ENCODE measurements at regions not wholly inside any gene's neighbourhood (a gene's known extent, or its start where the extent isn't known, plus 50 kb on each side); places are given as distances from the start of the nearest gene placed in this dataset.

DNA sequence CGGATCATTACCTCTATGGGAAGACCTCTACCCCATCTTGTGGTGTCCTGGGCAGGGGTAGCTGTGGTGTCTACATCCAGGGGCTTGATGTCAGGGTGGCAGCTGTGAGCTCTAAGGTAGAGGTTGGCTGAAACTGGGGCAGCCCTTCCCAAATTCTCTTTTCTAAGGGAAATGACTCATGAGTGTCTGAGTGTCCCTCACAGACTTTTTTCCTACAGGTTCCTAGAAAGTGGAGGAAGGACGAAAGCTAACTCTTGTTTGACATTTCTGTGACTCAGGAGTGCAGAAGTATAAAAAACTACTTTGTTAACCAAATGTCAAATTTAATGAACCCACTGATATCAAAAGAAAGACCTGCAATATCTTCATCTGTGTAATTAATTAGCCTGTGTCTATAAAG lies 481.5 kb downstream of the PDCD6IP start:
- Histone ChIP-seq H3K36me3 (ENCODE audit: control insufficient read depth, insufficient read depth, low read length) (no peaks in the 10 kb centered on the region), H3K27ac (ENCODE audit: low read depth, low read length) (no peak overlapping the region), H3K4me3 (ENCODE audit: low read depth, low read length) (no peak overlapping the region), H3K27me3 (ENCODE audit: control insufficient read depth, insufficient read depth, low read length) (no peaks in the 10 kb centered on the region), H3K9me3 (ENCODE audit: control insufficient read depth, insufficient read depth, low read length) (no peaks in the 10 kb centered on the region), H3K4me1 (ENCODE audit: control insufficient read depth, insufficient read depth, low read length) (no peaks in the 10 kb centered on the region)
- DNase-seq (ENCODE audit: low read depth in 4 of 6, low spot score in 6 of 6), result no peak
- WGBS (ENCODE audit: insufficient coverage), result no CpG with 5 or more reads among the region's 2 CpGs

DNA sequence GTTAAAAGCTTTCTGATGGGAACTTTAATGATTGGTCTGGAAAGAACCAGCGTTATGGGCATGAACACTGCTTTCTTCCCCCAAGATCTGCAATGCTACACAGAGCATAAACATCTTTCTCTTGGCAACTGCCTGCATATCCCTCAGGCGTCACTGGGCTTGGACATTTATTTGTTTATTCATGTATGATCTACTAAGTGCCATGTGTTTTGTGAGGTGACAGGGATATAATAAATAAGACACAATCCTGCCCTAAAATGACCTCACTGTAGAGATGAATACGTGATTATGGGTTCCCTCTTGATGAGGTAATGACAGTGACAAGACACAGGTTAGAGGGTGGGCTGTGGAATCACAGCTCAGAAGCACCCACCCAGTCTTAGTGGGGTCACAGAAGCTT lies 485.3 kb downstream of the PDCD6IP start:
- Histone ChIP-seq H3K9me3 (ENCODE audit: control insufficient read depth, insufficient read depth, low read length) (no peaks in the 10 kb centered on the region), H3K4me1 (ENCODE audit: control insufficient read depth, insufficient read depth, low read length) (no peaks in the 10 kb centered on the region), H3K36me3 (ENCODE audit: control insufficient read depth, insufficient read depth, low read length) (no peaks in the 10 kb centered on the region), H3K4me3 (ENCODE audit: low read depth, low read length) (no peak overlapping the region), H3K27ac (ENCODE audit: low read depth, low read length) (no peak overlapping the region), H3K27me3 (ENCODE audit: control insufficient read depth, insufficient read depth, low read length) (no peaks in the 10 kb centered on the region)
- peak in 1 of 6 donors; percentile 6 for DNase-seq (ENCODE audit: low read depth in 4 of 6, low spot score in 6 of 6)
- WGBS (ENCODE audit: insufficient coverage), result no CpG with 5 or more reads among the region's 3 CpGs

DNA sequence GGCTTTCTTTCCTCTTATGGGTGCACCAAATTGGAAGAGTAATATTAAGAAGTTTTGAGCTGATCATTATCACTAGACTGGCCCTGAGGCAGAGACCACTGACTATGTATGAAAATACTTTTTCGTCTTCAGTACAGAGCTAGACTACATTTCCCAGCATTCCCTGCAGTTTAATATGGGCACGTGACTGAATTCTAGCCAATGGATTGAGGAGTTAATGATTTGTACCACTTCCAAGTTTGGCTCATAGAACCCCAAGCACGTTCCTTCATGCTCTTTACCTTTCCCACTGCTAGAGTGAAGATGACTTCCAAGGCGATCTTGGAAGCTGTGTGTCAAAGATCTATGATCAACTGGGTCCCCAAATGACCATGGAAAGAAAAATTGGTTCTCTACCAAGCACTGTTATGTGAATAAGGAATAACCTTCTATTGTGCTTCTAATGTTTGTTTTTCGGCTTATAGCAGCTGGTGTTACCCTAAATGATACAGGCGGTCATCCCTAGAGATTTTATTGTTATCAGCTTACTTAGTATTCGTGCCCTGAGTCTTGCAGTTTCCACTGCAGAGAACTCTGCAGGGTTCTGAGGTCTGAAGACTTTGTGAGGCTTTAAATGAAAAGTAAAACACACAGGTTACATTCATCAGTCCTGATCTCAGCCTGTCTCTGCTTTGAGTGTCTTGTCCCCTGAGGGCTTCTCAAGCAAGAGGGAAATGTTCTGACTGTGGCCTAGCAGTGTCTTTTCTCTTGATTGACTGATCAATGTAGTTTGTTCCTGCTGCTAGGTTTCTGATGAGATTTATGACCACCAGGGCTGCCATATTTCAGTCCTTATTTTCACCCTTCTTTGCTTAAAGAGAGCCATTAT lies 486.8 kb downstream of the PDCD6IP start:
- Histone ChIP-seq H3K4me3 (ENCODE audit: low read depth, low read length) (no peak overlapping the region), H3K27ac (ENCODE audit: low read depth, low read length) (no peak overlapping the region)
- 71% methylated on average over 3 of the region's 7 CpGs for WGBS (ENCODE audit: insufficient coverage)

DNA sequence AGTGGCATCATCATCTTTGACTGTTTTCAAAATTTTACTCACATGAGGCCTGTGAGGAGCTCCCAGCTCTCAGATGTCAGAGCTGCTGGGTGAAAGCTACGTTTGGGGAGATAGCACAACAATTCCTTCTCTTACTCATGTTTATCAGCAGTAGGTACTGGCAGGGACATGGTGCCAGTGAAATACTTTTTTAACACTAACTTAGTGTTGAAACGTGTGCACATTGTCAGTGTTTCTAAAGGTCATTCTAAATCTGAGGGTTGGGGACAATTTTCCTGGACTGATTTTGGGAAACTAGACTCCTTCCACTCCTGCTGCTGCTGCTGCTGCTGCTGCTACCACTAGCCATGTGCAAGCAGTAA lies 487.4 kb downstream of the PDCD6IP start:
- H3K4me1 ChIP-seq (ENCODE audit: control insufficient read depth, insufficient read depth, low read length), result no peaks in the 10 kb centered on the region
- H3K27ac ChIP-seq (ENCODE audit: low read depth, low read length), result no peak overlapping the region
- no peaks in the 10 kb centered on the region for H3K27me3 ChIP-seq (ENCODE audit: control insufficient read depth, insufficient read depth, low read length)
- 50% methylated on average over 1 of the region's 2 CpGs for WGBS (ENCODE audit: insufficient coverage)
- H3K9me3 ChIP-seq (ENCODE audit: control insufficient read depth, insufficient read depth, low read length), result no peaks in the 10 kb centered on the region
- no peaks in the 10 kb centered on the region for H3K36me3 ChIP-seq (ENCODE audit: control insufficient read depth, insufficient read depth, low read length)
- no peak for DNase-seq (ENCODE audit: low read depth in 4 of 6, low spot score in 6 of 6)
- H3K4me3 ChIP-seq (ENCODE audit: low read depth, low read length), result no peak overlapping the region

More for the DNA sequence above, 486.8 kb downstream of the PDCD6IP start:
- Histone ChIP-seq H3K36me3 (ENCODE audit: control insufficient read depth, insufficient read depth, low read length) (no peaks in the 10 kb centered on the region), H3K9me3 (ENCODE audit: control insufficient read depth, insufficient read depth, low read length) (no peaks in the 10 kb centered on the region), H3K4me1 (ENCODE audit: control insufficient read depth, insufficient read depth, low read length) (no peaks in the 10 kb centered on the region), H3K27me3 (ENCODE audit: control insufficient read depth, insufficient read depth, low read length) (no peaks in the 10 kb centered on the region)
- peak in 1 of 6 donors; percentile 28 for DNase-seq (ENCODE audit: low read depth in 4 of 6, low spot score in 6 of 6)

DNA sequence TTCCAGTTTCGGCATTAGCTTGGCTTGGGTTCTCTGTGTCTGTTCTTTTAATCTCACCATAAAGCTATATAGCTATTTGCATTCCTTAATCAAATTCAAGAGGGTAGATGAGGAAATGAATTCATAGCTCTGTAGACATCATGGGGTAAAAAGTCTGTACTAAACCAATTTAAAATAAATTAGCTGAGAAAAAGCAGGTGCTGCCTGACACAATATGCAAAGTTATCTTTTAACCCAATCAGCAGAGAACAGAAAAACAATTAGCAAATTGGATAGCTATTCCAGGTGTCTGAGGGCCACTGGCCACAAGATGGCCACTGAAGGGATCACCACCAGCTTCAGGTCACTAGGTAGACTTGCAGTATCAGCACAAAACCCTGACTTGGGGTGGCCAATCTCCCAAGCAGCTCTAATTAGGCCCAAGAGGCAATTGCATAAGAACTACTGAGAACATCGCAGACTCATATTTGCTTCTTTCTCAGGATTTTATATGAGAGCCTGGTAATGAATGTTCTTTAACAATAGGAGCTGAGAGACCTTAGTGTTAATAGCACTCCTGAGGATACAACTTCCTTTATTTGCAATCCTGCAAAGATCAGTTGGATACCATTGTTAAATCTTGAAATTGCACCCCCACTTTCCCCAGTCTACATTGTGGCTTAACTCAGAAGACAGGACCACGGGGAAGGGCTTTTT lies 494.3 kb downstream of the PDCD6IP start:
- peak in 1 of 6 donors; percentile 10 for DNase-seq (ENCODE audit: low read depth in 4 of 6, low spot score in 6 of 6)
- no peak overlapping the region for H3K4me3 ChIP-seq (ENCODE audit: low read depth, low read length)
- H3K27me3 ChIP-seq (ENCODE audit: control insufficient read depth, insufficient read depth, low read length), result no peaks in the 10 kb centered on the region
- H3K36me3 ChIP-seq (ENCODE audit: control insufficient read depth, insufficient read depth, low read length), result no peaks in the 10 kb centered on the region
- H3K4me1 ChIP-seq (ENCODE audit: control insufficient read depth, insufficient read depth, low read length), result no peaks in the 10 kb centered on the region
- H3K27ac ChIP-seq (ENCODE audit: low read depth, low read length), result no peak overlapping the region
- no peaks in the 10 kb centered on the region for H3K9me3 ChIP-seq (ENCODE audit: control insufficient read depth, insufficient read depth, low read length)
- WGBS (ENCODE audit: insufficient coverage), result no CpG with 5 or more reads among the region's 3 CpGs

DNA sequence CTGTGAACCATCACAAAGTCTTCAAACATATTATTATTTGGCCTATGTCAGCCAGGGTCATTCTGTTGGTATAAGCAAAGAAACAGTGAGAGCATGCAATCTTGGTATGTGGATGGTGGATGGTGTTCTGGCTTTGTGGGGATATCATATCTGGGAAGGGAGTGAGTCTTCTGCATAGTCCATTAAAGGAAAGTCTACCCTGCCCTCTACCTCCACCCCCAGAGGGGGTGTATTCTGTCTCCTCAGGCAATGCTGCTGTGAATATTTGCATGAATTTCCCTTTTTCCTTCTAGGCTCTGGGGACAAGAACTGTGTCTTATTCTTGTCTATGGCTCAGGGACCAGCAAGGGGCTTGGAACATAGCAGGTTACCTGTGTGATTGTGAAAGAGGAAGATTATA lies 495.8 kb downstream of the PDCD6IP start:
- no peaks in the 10 kb centered on the region for H3K4me1 ChIP-seq (ENCODE audit: control insufficient read depth, insufficient read depth, low read length)
- no peak overlapping the region for H3K4me3 ChIP-seq (ENCODE audit: low read depth, low read length)
- no peak overlapping the region for H3K27ac ChIP-seq (ENCODE audit: low read depth, low read length)
- DNase-seq (ENCODE audit: low read depth in 4 of 6, low spot score in 6 of 6), result no peak
- no peaks in the 10 kb centered on the region for H3K9me3 ChIP-seq (ENCODE audit: control insufficient read depth, insufficient read depth, low read length)
- H3K27me3 ChIP-seq (ENCODE audit: control insufficient read depth, insufficient read depth, low read length), result no peaks in the 10 kb centered on the region
- no peaks in the 10 kb centered on the region for H3K36me3 ChIP-seq (ENCODE audit: control insufficient read depth, insufficient read depth, low read length)

DNA sequence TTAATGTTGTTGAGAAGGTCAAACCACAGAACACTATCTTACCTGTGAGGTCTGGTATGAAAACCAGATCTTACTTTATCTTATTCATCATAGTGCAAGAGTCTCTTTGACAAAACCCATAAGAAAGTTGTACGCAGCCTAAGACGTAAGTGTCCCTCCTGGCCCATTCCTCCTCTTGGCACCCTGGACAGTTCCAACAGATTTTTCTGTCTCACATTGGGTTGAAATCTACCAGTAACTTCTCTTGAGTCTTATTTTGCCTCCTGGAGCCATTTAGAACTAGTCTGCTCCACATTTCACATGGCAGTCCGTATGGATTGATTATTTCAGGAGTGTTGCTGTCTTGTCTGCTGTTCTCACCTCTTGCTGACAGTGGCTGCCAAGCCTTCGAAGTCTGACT lies 498.4 kb downstream of the PDCD6IP start:
- Histone ChIP-seq H3K4me3 (ENCODE audit: low read depth, low read length) (no peak overlapping the region), H3K4me1 (ENCODE audit: control insufficient read depth, insufficient read depth, low read length) (no peaks in the 10 kb centered on the region), H3K36me3 (ENCODE audit: control insufficient read depth, insufficient read depth, low read length) (no peaks in the 10 kb centered on the region), H3K27me3 (ENCODE audit: control insufficient read depth, insufficient read depth, low read length) (no peaks in the 10 kb centered on the region), H3K9me3 (ENCODE audit: control insufficient read depth, insufficient read depth, low read length) (no peaks in the 10 kb centered on the region), H3K27ac (ENCODE audit: low read depth, low read length) (no peak overlapping the region)
- 92% methylated on average over 2 of the region's 4 CpGs for WGBS (ENCODE audit: insufficient coverage)
- DNase-seq (ENCODE audit: low read depth in 4 of 6, low spot score in 6 of 6), result no peak

DNA sequence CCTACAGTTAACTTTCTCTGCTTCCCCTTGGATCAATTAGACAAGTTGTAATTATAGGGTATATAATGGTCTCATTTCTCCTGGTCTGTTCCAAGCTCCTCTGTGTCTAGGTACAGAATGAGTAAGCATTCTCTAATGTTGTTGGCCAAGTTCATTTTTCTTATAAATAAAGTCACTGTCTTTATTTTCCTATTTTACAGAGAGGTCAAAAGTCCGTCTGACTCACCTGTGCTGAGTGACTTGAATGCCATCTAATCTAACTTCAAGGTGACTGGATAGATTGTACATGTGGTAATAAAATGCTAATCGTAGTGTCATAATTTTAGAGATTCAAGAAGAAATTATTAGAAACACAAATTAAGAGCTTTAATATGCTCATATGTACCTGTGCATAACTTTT lies 500.2 kb downstream of the PDCD6IP start:
- Histone ChIP-seq H3K9me3 (ENCODE audit: control insufficient read depth, insufficient read depth, low read length) (no peaks in the 10 kb centered on the region), H3K27ac (ENCODE audit: low read depth, low read length) (no peak overlapping the region)
- WGBS (ENCODE audit: insufficient coverage), result no CpG with 5 or more reads among the region's 2 CpGs

DNA sequence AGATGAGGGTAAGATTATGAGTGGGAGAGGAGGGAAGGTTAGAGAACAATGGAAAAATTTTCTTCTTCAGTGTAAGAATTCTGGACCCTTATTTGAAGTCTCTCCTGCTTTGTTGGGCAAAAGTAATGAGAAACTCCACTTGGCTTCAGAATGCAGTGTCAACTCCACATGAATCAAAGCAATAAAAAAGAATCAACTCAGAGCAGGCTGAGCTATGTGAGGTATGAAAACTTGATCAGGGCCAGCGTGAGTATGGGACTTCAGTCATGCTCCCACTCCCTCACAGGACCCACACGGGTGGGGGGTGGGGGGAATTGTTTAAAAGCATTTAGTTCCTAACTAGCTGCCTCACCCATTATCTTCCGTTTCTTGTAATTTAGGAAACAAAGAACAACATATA lies 502.2 kb downstream of the PDCD6IP start:
- no peaks in the 10 kb centered on the region for H3K27me3 ChIP-seq (ENCODE audit: control insufficient read depth, insufficient read depth, low read length)
- WGBS (ENCODE audit: insufficient coverage), result no CpG with 5 or more reads among the region's 3 CpGs
- DNase-seq (ENCODE audit: low read depth in 4 of 6, low spot score in 6 of 6), result no peak
- H3K4me1 ChIP-seq (ENCODE audit: control insufficient read depth, insufficient read depth, low read length), result no peaks in the 10 kb centered on the region
- H3K4me3 ChIP-seq (ENCODE audit: low read depth, low read length), result no peak overlapping the region
- no peaks in the 10 kb centered on the region for H3K36me3 ChIP-seq (ENCODE audit: control insufficient read depth, insufficient read depth, low read length)
- no peak overlapping the region for H3K27ac ChIP-seq (ENCODE audit: low read depth, low read length)
- H3K9me3 ChIP-seq (ENCODE audit: control insufficient read depth, insufficient read depth, low read length), result no peaks in the 10 kb centered on the region

More for the DNA sequence above, 500.2 kb downstream of the PDCD6IP start:
- H3K27me3 ChIP-seq (ENCODE audit: control insufficient read depth, insufficient read depth, low read length), result no peaks in the 10 kb centered on the region
- no peak for DNase-seq (ENCODE audit: low read depth in 4 of 6, low spot score in 6 of 6)
- no peaks in the 10 kb centered on the region for H3K36me3 ChIP-seq (ENCODE audit: control insufficient read depth, insufficient read depth, low read length)
- no peaks in the 10 kb centered on the region for H3K4me1 ChIP-seq (ENCODE audit: control insufficient read depth, insufficient read depth, low read length)
- no peak overlapping the region for H3K4me3 ChIP-seq (ENCODE audit: low read depth, low read length)

DNA sequence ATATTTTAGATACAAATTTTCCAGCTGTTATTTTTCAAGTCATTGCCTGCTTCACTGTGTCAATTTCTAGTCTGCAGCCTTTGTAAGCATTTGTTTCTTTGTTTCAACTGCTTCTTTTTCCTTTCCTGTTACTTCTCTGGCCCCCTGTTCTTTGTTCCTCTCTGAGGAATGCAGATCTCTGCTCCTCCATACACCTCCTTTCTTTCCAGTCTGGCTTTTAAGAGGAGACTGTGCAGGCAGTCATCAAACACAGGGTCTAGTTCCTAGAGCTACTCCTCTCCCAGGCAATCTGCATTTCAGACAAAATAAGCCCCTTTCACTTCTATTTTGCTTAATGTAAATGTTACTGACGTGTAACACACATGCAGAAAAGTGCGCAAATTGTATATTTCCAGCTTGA lies 502.9 kb downstream of the PDCD6IP start:
- Histone ChIP-seq H3K36me3 (ENCODE audit: control insufficient read depth, insufficient read depth, low read length) (no peaks in the 10 kb centered on the region), H3K27ac (ENCODE audit: low read depth, low read length) (no peak overlapping the region), H3K4me1 (ENCODE audit: control insufficient read depth, insufficient read depth, low read length) (no peaks in the 10 kb centered on the region), H3K4me3 (ENCODE audit: low read depth, low read length) (no peak overlapping the region), H3K9me3 (ENCODE audit: control insufficient read depth, insufficient read depth, low read length) (no peaks in the 10 kb centered on the region), H3K27me3 (ENCODE audit: control insufficient read depth, insufficient read depth, low read length) (no peaks in the 10 kb centered on the region)
- DNase-seq (ENCODE audit: low read depth in 4 of 6, low spot score in 6 of 6), result no peak
- WGBS (ENCODE audit: insufficient coverage), result 100% methylated on average over 2 of the region's 2 CpGs

All from spinal cord (tissue), 9 donors.